Thyroid gland (tissue), 4 donors: ENCODE measurements at regions not wholly inside any gene's neighbourhood (a gene's known extent, or its start where the extent isn't known, plus 50 kb on each side); places are given as distances from the start of the nearest gene placed in this dataset.

Source experiments
- DNase-seq, 2 donors: peaks; one replicate each; pipeline ENCODE4 v3.0.0-alpha.2; 2019
- H3K27ac ChIP-seq, 3 donors: fragments of 200-600 bp; sonication (generic); 1 replicate in 2 of 3; 2 replicates in 1 of 3; pipeline ENCODE4 v1.5.1; 2016 to 2019; ENCODE audit warnings: mild to moderate bottlenecking in 1 of 3, moderate library complexity in 1 of 3
- H3K27me3 ChIP-seq: fragments of 200-600 bp; sonication (generic); one replicate; pipeline ENCODE4 v1.5.1; 2019
- H3K36me3 ChIP-seq, 2 donors: fragments of 200-600 bp; sonication (generic); one replicate each; pipeline ENCODE4 v1.5.1; 2016 to 2019
- H3K4me1 ChIP-seq, 2 donors: fragments of 200-600 bp; sonication (generic); one replicate each; pipeline ENCODE4 v1.5.1; 2017 to 2019
- H3K4me3 ChIP-seq, 3 donors: fragments of 200-600 bp; sonication (generic); replicated peaks in 1 of 3; 1 replicate in 2 of 3; 2 replicates in 1 of 3; pipeline ENCODE4 v1.5.1; 2016; ENCODE audit warnings: mild to moderate bottlenecking in 1 of 3
- H3K9me3 ChIP-seq: fragments of 200-600 bp; sonication (generic); one replicate; pipeline ENCODE4 v1.5.1; 2017
- CTCF ChIP-seq, 6 experiments: fragments of 200-600 bp in 3 of 6; fragments of 450-650 bp in 3 of 6; sonication (generic) in 3 of 6; IDR thresholded peaks; one replicate each; pipeline ENCODE4 v1.5.1; 2016 to 2019; ENCODE audit warnings: antibody characterized with exemption in 6 of 6, mild to moderate bottlenecking in 2 of 6, inconsistent platforms in 1 of 6, moderate library complexity in 1 of 6
- POLR2A ChIP-seq, 2 donors: fragments of 450-650 bp; IDR thresholded peaks; one replicate each; pipeline ENCODE4 v1.6.1; 2017; ENCODE audit warnings: antibody characterized with exemption in 2 of 2, mild to moderate bottlenecking in 2 of 2, moderate library complexity in 1 of 2
- WGBS, 2 donors: methylation state at CpG; one replicate each; pipeline ENCODE4 v1.1.5; 2017; 5-methylcytosine and 5-hydroxymethylcytosine counted together
- intact Hi-C: fragments of 100-400 bp; cut with DNase I; formaldehyde crosslinking; loops from one replicate; pipeline ENCODE4 v1.15.1; 2023

GRCh38 chr16:76943921-76944320, 247.1 kb upstream of the MON1B start:
- intact Hi-C loops = no loop called here
- Histone ChIP-seq H3K36me3 (no peaks in the 10 kb centered on the region), H3K9me3 (no peaks in the 10 kb centered on the region), H3K4me1 (no peaks in the 10 kb centered on the region), H3K4me3 (no peak overlapping the region), H3K27ac (no peak overlapping the region), H3K27me3 (no peaks in the 10 kb centered on the region)
- DNase-seq = no peak
- 65 to 73% methylated on average over 2 of the region's 2 CpGs for WGBS, 2 donors
- TF ChIP-seq CTCF (IDR thresholded peaks at IDR 0.05) (no peak), POLR2A (IDR thresholded peaks at IDR 0.05) (no peak)

DNA sequence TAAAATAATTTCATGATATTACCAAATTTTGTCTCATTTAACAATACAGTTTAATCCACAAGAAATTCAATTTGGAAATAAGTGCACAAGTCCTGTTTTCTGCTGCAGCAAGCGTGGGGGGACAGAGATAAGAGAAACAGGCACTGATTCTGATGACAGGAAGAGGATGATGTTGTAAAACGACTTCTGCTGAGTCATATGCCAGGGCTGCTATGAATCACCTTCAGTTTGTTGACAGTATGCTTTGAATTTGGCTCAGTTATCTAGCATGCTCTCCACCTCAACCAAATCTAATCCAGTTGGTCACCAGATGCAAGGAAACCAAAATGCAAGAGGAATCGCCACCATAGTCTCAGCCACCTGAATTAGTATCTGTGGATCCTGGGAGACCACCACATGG, 244.1 kb upstream of the MON1B start:
- H3K27me3 ChIP-seq = no peaks in the 10 kb centered on the region
- intact Hi-C loops = no loop called here
- TF ChIP-seq POLR2A (IDR thresholded peaks at IDR 0.05) (no peak), CTCF (IDR thresholded peaks at IDR 0.05) (no peak)
- no peaks in the 10 kb centered on the region for H3K4me1 ChIP-seq
- 67 to 72% methylated on average over 3 of the region's 3 CpGs for WGBS, 2 donors
- H3K27ac ChIP-seq = no peak overlapping the region
- H3K9me3 ChIP-seq = no peaks in the 10 kb centered on the region
- no peak for DNase-seq
- H3K36me3 ChIP-seq = no peaks in the 10 kb centered on the region
- H3K4me3 ChIP-seq = no peak overlapping the region

GRCh38 chr16:76947749-76948148, 243.2 kb upstream of the MON1B start:
- no peak for DNase-seq
- no peak for TF ChIP-seq CTCF (IDR thresholded peaks at IDR 0.05)
- no peak for TF ChIP-seq POLR2A (IDR thresholded peaks at IDR 0.05)
- Histone ChIP-seq H3K27ac (no peak overlapping the region), H3K27me3 (no peaks in the 10 kb centered on the region), H3K9me3 (no peaks in the 10 kb centered on the region), H3K4me3 (no peak overlapping the region), H3K36me3 (no peaks in the 10 kb centered on the region), H3K4me1 (no peaks in the 10 kb centered on the region)
- intact Hi-C loops = no loop called here
- 68 to 71% methylated on average over 4 of the region's 4 CpGs for WGBS, 2 donors

DNA sequence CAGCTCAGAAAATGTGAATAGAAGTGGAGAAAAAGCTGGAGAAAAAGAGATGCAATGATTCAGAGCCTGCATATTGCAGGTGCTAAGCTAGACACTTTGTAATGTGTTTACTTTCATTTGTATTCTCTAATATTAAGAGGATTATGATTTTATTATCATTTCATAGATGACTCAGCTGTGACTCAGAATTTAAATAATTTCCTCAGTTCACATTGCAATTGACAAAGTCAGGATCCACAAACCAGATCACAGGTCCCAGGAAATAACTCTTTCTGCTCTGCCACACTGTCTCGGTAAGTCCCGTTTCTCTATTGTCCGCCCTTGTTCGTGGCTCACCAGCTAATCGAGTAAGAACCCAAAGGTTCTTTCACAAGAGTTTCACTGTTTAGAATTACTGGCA, 235.4 kb upstream of the MON1B start:
- TF ChIP-seq POLR2A (IDR thresholded peaks at IDR 0.05) = no peak
- TF ChIP-seq CTCF (IDR thresholded peaks at IDR 0.05) = no peak
- no peaks in the 10 kb centered on the region for H3K27me3 ChIP-seq
- no peak for DNase-seq
- intact Hi-C loops = no loop called here
- H3K36me3 ChIP-seq = no peaks in the 10 kb centered on the region
- H3K27ac ChIP-seq = no peak overlapping the region
- no peak overlapping the region for H3K4me3 ChIP-seq
- no peaks in the 10 kb centered on the region for H3K4me1 ChIP-seq
- H3K9me3 ChIP-seq = no peaks in the 10 kb centered on the region
- WGBS, 2 donors = 52 to 64% methylated on average over 5 of the region's 5 CpGs

DNA sequence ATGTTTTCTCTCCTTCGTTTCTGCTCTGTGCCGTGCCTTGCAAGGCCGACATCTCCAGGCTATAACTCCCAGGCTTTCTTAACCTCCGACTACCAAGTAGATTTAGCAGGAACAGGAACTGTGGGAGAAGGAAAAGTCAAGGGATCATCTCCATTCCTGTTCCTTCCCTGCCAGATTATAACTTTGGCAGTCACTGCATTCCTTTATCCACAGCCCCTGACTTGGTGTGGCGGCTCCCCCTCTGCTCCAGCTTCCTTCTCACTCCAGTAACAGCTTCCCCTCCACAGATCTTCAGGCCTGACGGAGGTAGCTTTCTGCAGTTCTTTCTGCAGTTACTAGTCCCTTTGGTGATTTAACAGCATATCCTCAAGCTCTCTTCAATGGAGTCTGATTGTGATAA, 234.6 kb upstream of the MON1B start:
- Histone ChIP-seq H3K4me3 (no peak overlapping the region), H3K27me3 (no peaks in the 10 kb centered on the region), H3K9me3 (no peaks in the 10 kb centered on the region), H3K4me1 (no peaks in the 10 kb centered on the region), H3K36me3 (no peaks in the 10 kb centered on the region), H3K27ac (no peak overlapping the region)
- DNase-seq = no peak
- intact Hi-C loops = no loop called here
- 71 to 77% methylated on average over 6 of the region's 6 CpGs for WGBS, 2 donors
- no peak for TF ChIP-seq POLR2A (IDR thresholded peaks at IDR 0.05)
- TF ChIP-seq CTCF (IDR thresholded peaks at IDR 0.05) = no peak
